M059J (cell line): ENCODE measurements at regions not wholly inside any gene's neighbourhood (a gene's known extent, or its start where the extent isn't known, plus 50 kb on each side); places are given as distances from the start of the nearest gene placed in this dataset.
"Not testable (repeated sequence)": the region's sequence is repeated elsewhere in the genome, so short reads cannot be mapped to it uniquely, and the experiment has no call there.

Experiments
- DNase-seq: peaks from one replicate; pipeline ENCODE4 v3.0.0-alpha.2; 2012; ENCODE audit warnings: low read depth

DNA sequence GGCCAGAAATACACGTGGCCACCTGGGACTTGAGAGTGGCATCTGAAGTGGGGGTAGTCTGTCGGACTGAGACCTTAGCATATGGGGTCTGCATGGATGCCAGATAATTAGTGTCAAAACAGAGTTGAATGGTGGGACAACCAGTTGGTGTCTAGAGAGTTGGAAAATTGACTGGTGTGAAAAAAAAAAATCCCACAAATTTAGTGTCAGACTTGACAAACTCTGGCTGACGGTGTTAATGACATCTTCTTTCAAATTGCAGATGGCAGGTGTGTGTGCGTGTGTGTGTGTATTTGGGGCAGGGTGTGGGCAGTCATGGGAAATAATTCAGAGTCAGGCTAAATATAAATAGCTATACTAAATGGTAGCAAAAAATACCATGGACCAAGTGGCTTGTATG is 365.4 kb upstream of the RGPD4 start:
- DNase-seq = no peak

DNA sequence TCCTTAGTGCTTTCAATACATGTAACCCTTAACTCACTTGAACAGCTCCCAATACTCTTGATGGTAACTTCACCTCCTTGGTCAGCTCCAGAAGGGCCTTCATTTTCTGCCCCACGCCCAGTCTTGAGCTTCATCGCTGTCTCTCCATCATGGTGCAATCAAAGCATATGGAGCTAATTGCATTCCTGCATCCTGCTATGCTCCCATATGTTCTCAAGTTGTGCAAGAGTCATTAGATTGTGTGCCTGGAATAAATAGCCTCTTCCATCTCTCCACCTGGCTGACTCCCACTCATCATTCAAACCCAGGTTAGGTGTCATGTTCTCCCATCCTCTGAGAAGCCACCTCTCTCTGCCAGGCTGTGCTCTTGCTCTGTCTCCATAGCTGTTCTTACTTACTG is 364.5 kb upstream of the RGPD4 start:
- DNase-seq = no peak

DNA sequence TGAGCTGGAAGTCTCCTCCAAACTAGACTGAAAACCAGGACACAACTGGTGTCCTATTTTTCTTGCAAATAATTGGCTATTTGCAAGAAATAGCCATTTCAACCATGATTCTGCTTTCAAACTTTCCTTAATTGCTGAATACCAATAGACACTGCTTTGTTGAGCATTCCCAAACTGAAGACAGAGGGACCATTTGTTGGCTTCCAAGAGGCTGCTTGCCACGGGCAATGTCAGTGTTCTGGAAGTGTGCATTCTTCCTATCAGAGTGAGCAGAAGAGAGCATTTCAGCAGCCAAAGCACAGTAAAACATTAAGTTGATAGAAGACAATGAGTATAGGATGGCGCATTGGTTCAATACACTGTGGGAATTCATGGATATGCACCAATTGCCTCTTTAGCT is 360.5 kb upstream of the RGPD4 start:
- DNase-seq = no peak

DNA sequence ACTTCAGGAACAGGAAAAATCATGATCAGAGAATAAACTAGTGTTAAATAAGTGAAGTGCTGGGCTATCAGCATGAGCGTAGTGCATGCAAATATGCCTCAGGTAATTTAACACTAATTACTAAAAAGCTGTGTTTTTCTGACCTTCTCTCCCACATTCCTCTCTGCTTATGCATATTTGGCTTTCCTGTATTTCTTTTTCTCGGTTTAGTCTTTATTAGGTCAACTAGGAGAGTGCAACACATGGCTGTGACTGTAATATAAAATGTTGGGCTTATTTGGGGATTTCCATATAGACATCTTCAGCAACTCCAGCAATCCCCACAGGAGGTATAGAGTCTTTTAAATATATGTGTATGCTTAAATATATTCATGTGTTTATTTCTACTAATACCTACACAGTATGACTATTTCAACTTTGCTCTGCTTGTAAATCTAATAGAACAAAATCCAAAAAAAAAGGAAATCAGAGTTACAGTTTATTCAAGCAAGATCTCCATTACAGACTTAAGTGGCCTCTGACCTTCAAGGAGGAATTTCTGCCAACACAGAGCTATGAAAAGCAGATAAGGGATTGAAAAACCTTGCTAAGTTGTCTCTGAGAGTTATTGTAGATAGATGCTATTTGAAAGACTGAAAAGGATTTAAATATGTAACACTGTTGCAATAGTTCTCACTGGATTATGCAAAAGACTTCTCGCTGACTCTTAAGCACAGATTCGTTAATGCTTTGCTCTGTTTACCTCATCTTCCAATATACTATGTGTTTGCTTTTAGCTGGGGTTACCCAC is 359.5 kb upstream of the RGPD4 start:
- no peak for DNase-seq

DNA sequence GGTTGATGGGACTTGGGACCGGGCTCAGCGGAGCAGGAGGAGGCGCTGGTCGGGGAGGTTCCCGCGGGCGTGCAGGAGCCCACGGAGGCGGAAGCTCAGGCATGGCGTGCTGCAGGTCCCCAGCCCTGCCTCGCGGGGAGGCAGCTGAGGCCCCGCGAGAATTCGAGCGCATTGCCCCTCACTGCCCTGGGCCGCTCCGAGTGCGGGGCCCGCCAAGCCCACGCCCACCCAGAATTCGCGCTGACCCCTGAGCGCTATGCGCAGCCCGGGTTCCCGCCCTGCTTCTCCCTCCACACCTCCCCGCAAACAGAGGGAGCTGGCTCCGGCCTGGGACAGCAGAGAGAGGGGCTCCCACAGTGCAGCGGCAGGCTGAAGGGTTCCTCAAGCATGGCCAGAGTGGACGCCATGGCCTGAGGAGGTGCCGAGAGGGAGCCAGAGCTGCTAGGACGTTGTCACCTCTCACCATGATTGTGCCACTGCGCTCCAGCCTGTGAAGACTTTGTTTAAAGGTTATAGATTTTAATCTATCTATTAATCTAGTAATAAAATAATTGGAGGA is 357.2 kb upstream of the RGPD4 start:
- no peak for DNase-seq

DNA sequence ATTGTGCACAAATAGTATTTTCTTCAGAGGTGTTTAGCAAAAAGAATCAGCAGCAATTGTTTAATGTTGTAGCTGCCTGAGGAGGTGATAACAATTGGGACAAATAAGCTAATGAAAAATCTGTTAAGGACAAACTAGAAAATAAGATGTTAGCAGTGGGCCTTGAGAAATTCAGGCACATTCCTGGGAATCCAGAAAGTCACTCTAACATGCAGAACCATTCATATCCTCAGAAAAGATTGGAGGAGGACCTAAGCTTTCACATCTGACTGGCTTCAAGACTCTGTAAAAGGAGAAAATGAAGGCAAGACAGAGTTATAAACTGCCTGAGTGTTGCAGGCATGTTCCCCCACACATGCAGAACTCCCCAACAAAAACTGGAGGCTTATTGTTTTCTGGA is 353.5 kb upstream of the RGPD4 start:
- no peak for DNase-seq

DNA sequence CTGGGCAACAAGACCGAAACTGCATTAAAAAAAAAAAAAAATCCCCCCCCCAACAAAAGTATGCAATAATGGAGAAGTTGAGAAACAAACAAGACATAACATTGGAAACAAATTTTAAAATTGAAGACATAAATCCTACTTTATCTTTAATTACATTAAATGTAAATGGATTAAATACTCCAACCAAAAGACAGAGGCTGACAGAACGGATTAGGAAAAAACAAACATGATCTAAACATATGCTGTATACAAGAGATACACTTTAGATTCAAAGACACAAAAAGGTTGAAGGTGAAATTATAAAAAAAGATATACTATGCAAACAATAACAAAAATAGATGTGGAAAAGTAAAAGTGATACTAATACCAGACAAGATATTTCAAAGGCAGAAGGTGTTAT is 350.8 kb upstream of the RGPD4 start:
- no peak for DNase-seq

DNA sequence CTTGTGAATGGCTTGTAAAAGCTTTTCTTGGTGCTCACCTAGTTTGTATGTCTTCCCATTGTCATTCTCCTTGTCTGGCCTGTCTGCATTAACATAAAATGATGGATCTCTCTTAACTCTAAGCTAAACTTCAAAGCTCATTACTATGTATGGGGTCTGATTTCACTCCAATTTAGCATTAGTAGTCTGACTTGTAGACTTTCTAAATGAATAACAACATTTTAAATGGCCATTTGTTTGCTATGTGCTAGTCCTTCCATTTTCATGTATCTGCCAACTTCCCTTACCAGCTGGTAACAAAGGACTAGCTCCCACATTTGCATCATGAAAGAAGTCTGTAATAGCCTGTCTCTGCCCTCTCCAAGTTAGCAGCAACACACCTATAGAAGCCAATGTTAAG is 324.2 kb upstream of the RGPD4 start:
- DNase-seq = no peak

DNA sequence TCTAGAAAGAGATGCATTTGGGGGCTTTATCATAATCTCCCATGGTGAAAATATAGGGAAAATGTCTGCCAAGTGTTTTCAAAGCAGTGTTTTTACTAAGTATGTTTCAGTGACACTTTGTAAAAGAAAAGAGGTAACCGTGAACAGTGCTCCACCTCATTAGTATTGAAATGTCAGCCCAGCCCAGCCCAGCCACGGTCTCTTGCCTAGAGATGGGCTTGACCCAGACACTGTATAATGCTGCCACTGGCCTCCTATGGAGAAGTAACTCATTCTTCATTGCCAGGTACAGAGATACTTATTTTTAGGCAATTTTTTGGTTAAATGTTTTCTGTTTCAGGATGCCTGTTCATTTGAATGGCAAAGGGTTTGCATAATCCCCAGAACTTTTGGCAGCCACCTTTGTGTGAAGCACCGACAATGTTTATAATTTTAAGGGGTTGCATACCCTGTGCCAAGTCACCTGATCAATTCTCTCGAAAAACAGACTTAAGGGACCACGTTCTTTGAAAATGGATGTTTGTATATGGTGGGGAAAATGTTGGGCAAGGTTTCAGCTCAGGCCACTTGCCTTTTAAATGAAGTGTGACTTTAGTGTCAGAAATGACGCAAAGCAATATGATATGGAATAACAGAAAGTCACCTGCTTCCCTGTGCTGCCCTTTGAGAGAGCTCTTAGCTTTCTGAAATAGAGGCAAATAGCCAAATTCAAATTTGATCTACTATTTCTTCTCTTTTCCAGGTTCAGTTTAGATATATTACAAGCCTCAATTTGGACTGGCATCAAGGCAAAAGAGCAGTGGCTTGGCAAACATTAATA is 314.5 kb upstream of the RGPD4 start:
- DNase-seq = no peak

DNA sequence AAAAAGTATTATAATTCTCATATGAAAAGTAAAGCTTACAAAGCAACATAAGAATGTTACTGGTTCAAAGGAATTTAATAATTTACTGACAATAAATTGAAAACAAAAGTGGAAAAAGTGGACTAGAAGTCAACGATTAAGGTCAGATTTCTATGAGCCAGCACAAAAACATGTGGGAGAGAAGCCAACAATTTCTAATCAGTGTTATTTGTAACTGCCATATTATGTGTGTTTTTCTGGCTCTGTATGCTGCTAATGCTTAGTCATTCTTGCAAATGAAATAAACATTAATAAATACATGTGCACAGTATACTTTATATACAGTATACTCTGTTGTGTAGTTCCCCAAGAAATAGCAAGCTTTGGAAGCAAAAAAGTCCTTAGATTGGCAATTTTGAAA is 301.3 kb upstream of the RGPD4 start:
- peak; percentile 47 for DNase-seq

DNA sequence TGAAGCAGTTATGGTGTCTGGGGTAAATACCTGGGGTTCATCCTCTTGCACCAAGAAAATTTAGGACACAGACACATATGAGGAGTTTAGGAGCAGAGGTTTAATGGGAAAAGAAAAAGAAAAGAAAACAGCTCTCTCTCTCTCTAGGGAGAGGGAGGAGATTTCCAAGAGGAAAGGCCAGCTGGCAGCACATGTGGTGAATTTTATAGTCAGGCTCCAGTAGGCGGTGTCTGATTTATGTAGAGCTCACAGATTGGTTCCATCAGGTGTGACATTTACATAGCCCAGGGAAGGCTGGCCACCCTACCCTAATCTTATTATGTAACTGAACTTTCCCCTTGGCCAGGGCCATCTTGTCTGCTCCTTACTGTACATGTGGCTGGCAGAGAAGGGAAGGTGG is 297.5 kb upstream of the RGPD4 start:
- peak; percentile 13 for DNase-seq

DNA sequence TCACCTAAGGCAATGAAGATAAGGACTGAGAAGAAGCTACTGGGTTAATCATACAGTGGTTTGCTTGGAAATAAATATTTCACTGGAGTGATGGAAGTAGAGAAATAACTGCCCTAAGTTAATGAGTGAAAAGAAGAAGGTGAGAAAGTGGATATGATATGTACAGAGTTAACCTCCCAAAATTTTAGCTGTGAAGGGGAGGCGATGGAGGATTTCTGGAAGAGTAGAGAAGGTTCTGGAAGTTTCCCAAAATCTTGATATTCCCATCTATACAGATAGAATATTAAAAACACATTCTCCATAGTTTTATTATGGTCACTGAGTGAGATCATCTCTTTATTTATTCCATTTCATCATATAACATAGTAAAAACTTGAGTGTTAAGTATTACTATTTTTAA is 296.6 kb upstream of the RGPD4 start:
- DNase-seq = no peak

DNA sequence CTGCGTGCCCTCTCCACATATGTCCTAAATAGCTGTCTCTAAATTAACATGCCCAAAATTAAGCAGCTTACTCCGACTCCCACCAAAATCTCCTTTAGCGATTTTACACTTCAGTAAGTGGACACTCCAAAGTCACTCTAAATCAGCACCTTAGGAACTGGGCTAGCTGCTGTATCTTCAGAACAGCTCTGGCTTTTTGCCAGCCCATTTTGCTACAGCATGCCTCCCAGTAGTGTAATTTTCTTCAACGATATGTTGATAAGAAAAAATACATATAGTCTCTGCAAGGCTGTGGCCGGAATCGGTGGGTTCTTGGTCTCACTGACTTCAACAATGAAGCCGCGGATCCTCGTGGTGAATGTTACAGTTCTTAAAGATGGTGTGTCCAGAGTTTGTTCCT is 291.8 kb upstream of the RGPD4 start:
- no peak for DNase-seq

DNA sequence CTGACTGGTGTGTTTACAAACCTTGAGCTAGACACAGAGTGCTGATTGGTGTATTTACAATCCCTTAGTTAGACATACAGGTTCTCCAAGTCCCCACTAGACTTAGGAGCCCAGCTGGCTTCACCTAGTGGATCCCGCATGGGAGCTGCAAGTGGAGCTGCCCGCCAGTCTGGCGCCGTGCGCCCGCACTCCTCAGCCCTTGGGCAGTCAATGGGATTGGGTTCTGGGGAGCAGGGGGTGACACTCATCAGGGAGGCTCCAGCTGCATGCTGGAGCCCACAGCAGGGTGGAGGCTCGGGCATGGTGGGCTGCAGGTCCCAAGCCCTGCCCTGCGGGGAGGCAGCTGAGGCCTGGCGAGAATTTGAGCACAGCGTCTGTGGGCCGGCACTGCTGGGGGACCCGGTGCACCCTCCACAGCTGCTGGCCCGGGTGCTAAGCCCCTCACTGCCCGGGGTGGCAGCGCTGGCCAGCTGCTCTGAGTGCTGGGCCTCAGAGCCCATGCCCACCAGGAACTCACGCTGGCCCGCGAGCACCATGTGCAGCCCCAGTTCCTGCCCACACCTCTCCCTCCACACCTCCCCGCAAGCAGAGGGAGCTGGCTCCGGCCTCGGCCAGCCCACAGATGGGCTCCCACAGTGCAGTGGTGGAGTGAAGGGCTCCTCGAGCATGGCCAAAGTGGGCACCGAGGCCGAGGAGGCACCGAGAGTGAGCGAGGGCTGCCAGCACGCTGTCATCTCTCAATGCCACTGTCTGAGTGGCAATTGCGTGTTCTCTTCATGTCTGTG is 290.6 kb upstream of the RGPD4 start:
- not testable (repeated sequence) for DNase-seq

DNA sequence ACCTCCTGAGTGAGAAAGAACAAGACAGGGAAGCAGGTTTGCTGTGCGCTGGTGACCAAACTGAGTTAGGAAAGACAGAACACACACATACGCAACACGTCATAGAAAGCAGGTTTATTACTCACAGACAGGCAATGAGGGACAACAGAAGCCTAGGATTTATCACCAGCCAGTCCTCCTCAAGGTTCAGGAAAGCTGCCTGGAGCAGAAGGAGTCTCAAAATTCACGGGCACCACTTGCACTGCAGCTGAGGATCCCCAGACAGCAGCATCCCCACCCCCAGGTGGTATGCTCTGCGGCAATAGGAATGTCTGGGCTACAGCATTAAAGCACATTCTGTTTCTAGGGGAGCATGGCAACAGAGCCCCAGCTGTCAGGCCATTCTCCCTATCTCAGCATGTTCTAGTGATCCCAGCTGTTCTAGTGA is 284.4 kb upstream of the RGPD4 start:
- DNase-seq = no peak

DNA sequence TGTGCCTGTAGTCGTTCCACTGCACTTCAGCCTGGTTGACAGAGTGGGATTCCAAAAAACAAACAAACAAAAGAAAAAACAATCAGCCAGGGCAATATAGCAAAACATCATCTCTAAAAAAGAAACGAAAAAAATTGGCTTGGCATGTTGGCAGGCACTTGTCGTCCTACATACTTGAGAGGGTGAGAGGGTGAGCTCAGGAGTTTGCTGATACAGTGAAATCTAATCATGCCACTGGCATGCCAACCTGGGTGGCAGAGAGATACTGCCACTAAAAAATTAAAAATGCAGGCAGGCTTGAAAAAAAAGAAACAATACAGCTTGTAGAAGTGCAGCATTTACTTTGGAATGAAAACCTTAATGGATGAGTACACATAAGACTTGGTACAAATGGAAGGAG is 282.9 kb upstream of the RGPD4 start:
- DNase-seq = no peak

DNA sequence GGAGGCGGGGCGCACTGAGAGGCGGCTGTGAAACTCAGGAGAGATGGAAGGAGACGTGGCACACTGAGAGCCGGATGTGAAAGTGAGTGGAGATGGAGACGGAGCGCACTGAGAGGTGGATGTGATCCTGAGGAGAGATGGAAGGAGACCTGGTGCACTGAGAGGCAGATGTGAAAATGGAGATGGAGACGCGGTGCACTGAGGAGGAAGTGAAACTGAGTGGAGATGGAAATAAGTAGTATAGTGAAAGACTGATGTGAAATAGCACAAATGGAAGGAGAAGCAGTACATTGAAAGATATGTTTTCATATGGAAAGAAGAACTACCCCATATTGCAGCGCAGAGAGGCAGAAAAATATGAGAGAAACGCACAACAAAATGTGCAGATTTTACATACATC is 281.6 kb upstream of the RGPD4 start:
- no peak for DNase-seq

DNA sequence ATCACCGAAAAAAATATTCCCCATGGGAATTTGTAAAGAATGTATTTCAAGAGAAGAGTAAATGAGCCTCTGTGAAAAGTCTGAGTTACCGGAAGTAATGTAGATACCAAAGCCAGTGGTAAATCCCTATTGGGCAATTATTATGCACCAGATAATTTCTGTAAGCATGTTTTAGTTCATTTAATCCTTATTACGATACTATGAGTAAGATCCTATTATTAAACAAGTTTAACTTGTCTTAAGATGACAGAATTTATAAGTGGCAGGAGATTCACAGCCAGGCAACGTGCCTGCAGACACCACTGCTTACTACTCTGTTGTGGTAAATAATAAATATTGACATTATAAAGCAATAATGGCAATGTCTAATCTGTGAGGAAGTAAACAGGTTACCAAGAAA is 280.8 kb upstream of the RGPD4 start:
- no peak for DNase-seq

DNA sequence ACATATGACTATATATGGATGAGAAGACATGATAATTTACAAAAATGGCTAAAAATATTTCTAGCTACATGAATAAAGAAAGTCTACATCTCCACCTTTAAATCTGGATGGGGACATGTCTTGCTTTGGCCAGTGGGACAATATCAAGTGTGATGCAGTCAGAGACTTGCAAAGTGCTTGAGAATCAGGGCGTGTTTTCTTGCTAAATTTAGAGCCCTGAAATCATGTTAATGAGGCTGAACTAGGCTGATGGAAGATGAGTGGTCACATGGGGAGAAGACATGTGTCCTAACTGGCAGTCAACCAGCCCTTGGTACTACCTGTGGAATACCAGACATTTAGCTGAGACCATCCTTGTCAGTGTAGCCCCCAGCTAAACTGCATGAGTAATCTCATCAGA is 278.5 kb upstream of the RGPD4 start:
- DNase-seq = no peak

DNA sequence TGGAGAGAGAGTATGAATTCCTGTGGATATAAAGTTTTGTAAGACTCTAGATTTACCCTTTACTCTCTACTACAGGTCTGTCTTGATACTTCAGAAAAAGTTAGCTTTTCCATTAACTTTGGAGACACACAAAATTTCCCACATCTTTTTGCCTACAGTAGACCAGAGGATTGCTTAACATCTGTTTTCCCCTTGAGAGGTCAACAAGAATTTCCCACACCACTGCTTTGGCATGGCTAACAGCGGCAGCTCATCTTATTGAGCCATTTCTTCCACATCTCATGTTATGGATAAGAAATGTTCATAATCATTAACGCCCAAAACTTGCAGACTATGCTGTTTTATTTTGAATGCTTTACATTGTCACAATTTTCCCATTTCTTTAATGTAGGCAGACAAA is 273.6 kb upstream of the RGPD4 start:
- no peak for DNase-seq

DNA sequence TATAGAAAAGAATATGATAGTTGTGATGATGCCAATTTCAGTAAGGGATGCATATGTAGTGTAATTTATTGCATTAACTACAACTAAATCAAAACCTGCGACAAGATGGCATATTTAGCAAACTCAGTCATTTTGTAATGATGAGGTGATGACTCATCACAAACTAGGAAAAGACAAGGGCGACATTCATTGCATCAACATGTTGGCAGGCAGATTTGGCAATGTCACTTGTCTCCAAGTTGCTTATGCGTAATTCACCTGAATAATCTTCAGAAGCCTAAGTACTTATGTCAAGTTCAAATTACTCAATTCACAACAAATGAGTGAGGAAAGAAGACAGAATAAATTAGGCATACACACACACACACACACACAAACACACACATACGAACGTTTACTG is 273.2 kb upstream of the RGPD4 start:
- DNase-seq = peak; percentile 71

DNA sequence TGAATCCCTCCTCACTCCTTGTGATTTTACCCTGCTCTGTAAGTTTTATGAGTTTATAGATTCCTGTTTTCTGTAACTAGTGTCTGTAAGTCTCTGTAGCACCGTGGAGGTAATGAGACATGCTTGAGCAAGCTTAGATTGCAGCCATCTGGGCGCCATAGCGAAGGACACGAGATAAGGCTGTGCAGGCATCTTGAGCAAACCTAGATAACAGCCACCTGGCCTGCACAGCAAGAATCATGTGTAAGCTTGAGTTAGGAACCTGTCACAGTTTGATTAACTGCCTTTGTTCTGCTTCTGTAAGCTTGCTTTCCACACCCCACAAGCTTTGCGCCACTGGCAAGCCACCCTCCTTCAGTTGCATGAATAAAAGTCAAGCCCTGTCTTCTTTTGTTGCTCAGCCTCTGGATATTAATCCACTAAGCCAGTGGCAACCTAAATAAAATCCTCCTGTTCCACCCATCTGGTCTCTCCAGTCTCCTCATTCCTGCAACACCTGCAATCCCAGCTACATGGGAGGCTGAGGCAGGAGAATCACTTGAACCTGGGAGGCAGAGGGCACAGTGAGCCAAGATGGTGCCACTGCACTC is 270.6 kb upstream of the RGPD4 start:
- DNase-seq = no peak
